BJ (cell line): ENCODE measurements at regions not wholly inside any gene's neighbourhood (a gene's known extent, or its start where the extent isn't known, plus 50 kb on each side); places are given as distances from the start of the nearest gene placed in this dataset.

Experiments used
- CTCF ChIA-PET: fragments of 350-600 bp; formaldehyde crosslinking; extraction: SDS; loops from one replicate; lab custom pipeline; 2021; ENCODE audit warnings: antibody characterized with exemption, inconsistent platforms; lab: Yijun Ruan, JAX
- POLR2A ChIA-PET: fragments of 300-600 bp; sonication (Branson Sonifier 250); formaldehyde crosslinking; extraction: SDS; loops from one replicate; lab custom pipeline; 2021; ENCODE audit warnings: antibody characterized with exemption; lab: Charles Lee
- DNase-seq: peaks from one replicate; pipeline ENCODE4 v3.0.0-alpha.2; 2011; ENCODE audit warnings: low read depth
- H3K27me3 ChIP-seq: 2 replicates; pipeline ENCODE4 v1.6.0; 2011; ENCODE audit warnings: low read length; ENCODE audit not compliant: control insufficient read depth, insufficient read depth
- H3K36me3 ChIP-seq: 2 replicates; pipeline ENCODE4 v1.5.1; 2011; ENCODE audit warnings: low read length; ENCODE audit not compliant: control insufficient read depth, insufficient read depth
- H3K4me3 ChIP-seq: 2 replicates; pipeline ENCODE4 v1.5.1; 2011; ENCODE audit warnings: low read depth, mild to moderate bottlenecking, control low read depth, low read length
- CTCF ChIP-seq: IDR thresholded peaks from 2 replicates; pipeline ENCODE4 v1.5.1; 2011; ENCODE audit warnings: low read depth, mild to moderate bottlenecking, control low read depth, inconsistent platforms, low read length, moderate library complexity; ENCODE audit not compliant: insufficient read depth

- CTCF ChIA-PET = no interaction called here
Measured at GRCh38 chr4:32661229-32661628, 1941.1 kb downstream of the PCDH7 start.

GRCh38 chr4:32662803-32663202 is 1942.6 kb downstream of the PCDH7 start:
- POLR2A ChIA-PET = no interaction called here
- no peak for DNase-seq
- CTCF ChIA-PET = no interaction called here
- Histone ChIP-seq H3K36me3 (no peaks in the 10 kb centered on the region), H3K4me3 (no peak overlapping the region), H3K27me3 (no peaks in the 10 kb centered on the region)
- TF ChIP-seq CTCF = no peak

More at GRCh38 chr4:32661229-32661628, 1941.1 kb downstream of the PCDH7 start:
- H3K36me3 ChIP-seq = no peaks in the 10 kb centered on the region
- no peak for DNase-seq
- TF ChIP-seq CTCF = no peak
- H3K27me3 ChIP-seq = no peaks in the 10 kb centered on the region
- POLR2A ChIA-PET = no interaction called here
- no peak overlapping the region for H3K4me3 ChIP-seq

- CTCF ChIA-PET = no interaction called here
- no peaks in the 10 kb centered on the region for H3K36me3 ChIP-seq
- no peak for DNase-seq
- no peak for TF ChIP-seq CTCF
- POLR2A ChIA-PET = no interaction called here
- no peaks in the 10 kb centered on the region for H3K27me3 ChIP-seq
- no peak overlapping the region for H3K4me3 ChIP-seq
Measured at GRCh38 chr4:32672359-32672758, 1952.2 kb downstream of the PCDH7 start.

- ChIA-PET POLR2A (no interaction called here), CTCF (no interaction called here)
- Histone ChIP-seq H3K36me3 (no peaks in the 10 kb centered on the region), H3K4me3 (no peak overlapping the region), H3K27me3 (no peaks in the 10 kb centered on the region)
- TF ChIP-seq CTCF = no peak
- DNase-seq = no peak
Measured at GRCh38 chr4:32680946-32681345, 1960.8 kb downstream of the PCDH7 start.

- POLR2A ChIA-PET = no interaction called here
- no peaks in the 10 kb centered on the region for H3K36me3 ChIP-seq
- TF ChIP-seq CTCF = no peak
- DNase-seq = no peak
- H3K4me3 ChIP-seq = no peak overlapping the region
- no peaks in the 10 kb centered on the region for H3K27me3 ChIP-seq
- CTCF ChIA-PET = no interaction called here
Measured at GRCh38 chr4:32684160-32684559, 1964.0 kb downstream of the PCDH7 start.
